Hematopoietic multipotent progenitor cell (in vitro differentiated cells): ENCODE measurements at regions not wholly inside any gene's neighbourhood (a gene's known extent, or its start where the extent isn't known, plus 50 kb on each side); places are given as distances from the start of the nearest gene placed in this dataset.
"Not testable (repeated sequence)": the region's sequence is repeated elsewhere in the genome, so short reads cannot be mapped to it uniquely, and the experiment has no call there.

Source experiments
- DNase-seq, 3 donors: peaks; one replicate each; pipeline ENCODE4 v3.0.0-alpha.2; 2011 to 2015; ENCODE audit warnings: low read depth in 2 of 3, low spot score in 2 of 3

- DNase-seq, result no peak
Observed at GRCh38 chr6:139982195-139982594, 607.7 kb upstream of the CITED2 start.

GRCh38 chr6:139981768-139982181 is 607.3 kb upstream of the CITED2 start:
- peak in 2 of 3 donors; percentile 3 to 28 for DNase-seq

GRCh38 chr6:139981066-139981624 is 606.7 kb upstream of the CITED2 start:
- DNase-seq, result no peak

- not testable (repeated sequence) for DNase-seq
Observed at GRCh38 chr6:139980631-139981030, 606.2 kb upstream of the CITED2 start.

GRCh38 chr6:139979021-139979725 is 604.7 kb upstream of the CITED2 start:
- DNase-seq, result no peak

- no peak for DNase-seq
Observed at GRCh38 chr6:139977887-139978332, 603.5 kb upstream of the CITED2 start.

GRCh38 chr6:139973669-139974344 is 599.4 kb upstream of the CITED2 start:
- DNase-seq, result no peak

- no peak for DNase-seq
Observed at GRCh38 chr6:139972116-139972515, 597.7 kb upstream of the CITED2 start.

GRCh38 chr6:139970591-139970991 is 596.1 kb upstream of the CITED2 start:
- DNase-seq, result peak in 1 of 3 donors; percentile 18

GRCh38 chr6:139967497-139967896 is 593.0 kb upstream of the CITED2 start:
- DNase-seq, result no peak

GRCh38 chr6:139965393-139965792 is 590.9 kb upstream of the CITED2 start:
- no peak for DNase-seq

- DNase-seq, result no peak
Observed at GRCh38 chr6:139964737-139965136, 590.3 kb upstream of the CITED2 start.

GRCh38 chr6:139962654-139963347 is 588.4 kb upstream of the CITED2 start:
- no peak for DNase-seq

GRCh38 chr6:139961190-139961589 is 586.7 kb upstream of the CITED2 start:
- DNase-seq, result no peak

GRCh38 chr6:139960671-139961070 is 586.2 kb upstream of the CITED2 start:
- no peak for DNase-seq

- DNase-seq, result no peak
Observed at GRCh38 chr6:139955366-139956155, 581.1 kb upstream of the CITED2 start.

GRCh38 chr6:139954463-139955071 is 580.1 kb upstream of the CITED2 start:
- no peak for DNase-seq

- DNase-seq, result not testable (repeated sequence)
Observed at GRCh38 chr6:139953780-139954179, 579.3 kb upstream of the CITED2 start.

GRCh38 chr6:139951172-139951571 is 576.7 kb upstream of the CITED2 start:
- no peak for DNase-seq

GRCh38 chr6:139944976-139945375 is 570.5 kb upstream of the CITED2 start:
- DNase-seq, result no peak
